CD4-positive, CD25-positive, alpha-beta regulatory T cell (primary cell): ENCODE measurements at regions not wholly inside any gene's neighbourhood (a gene's known extent, or its start where the extent isn't known, plus 50 kb on each side); places are given as distances from the start of the nearest gene placed in this dataset.
"Not testable (repeated sequence)": the region's sequence is repeated elsewhere in the genome, so short reads cannot be mapped to it uniquely, and the experiment has no call there.

Experiments used
- ATAC-seq, 2 donors: fragments of 150-1000 bp; cut with Tn5 transposase; one replicate each; pipeline ENCODE4 v1.10.0; 2021; ENCODE audit warnings: low read depth in 2 of 2, moderate number of reproducible peaks in 2 of 2, moderate library complexity in 1 of 2
- DNase-seq, 3 donors: peaks; one replicate each; pipeline versions ENCODE4 v3.0.0 to v3.0.0-alpha.2; 2012 to 2022; ENCODE audit warnings: mixed read lengths in 1 of 3
- H3K27ac ChIP-seq: one replicate; pipeline ENCODE4 v1.7.0; 2013; ENCODE audit warnings: mild to moderate bottlenecking, low read length; ENCODE audit not compliant: insufficient read depth, poor library complexity, severe bottlenecking
- H3K27me3 ChIP-seq: one replicate; pipeline ENCODE4 v1.7.0; 2013; ENCODE audit warnings: low read length; ENCODE audit not compliant: control insufficient read depth, insufficient read depth
- H3K36me3 ChIP-seq: one replicate; pipeline ENCODE4 v1.7.0; 2013; ENCODE audit warnings: mild to moderate bottlenecking, low read length, moderate library complexity; ENCODE audit not compliant: control insufficient read depth, insufficient read depth
- H3K4me1 ChIP-seq: 2 replicates; pipeline ENCODE4 v1.7.0; 2013; ENCODE audit warnings: mild to moderate bottlenecking, low read length; ENCODE audit not compliant: insufficient read depth, control insufficient read depth, poor library complexity, severe bottlenecking
- H3K4me3 ChIP-seq: one replicate; pipeline ENCODE4 v1.7.0; 2013; ENCODE audit warnings: low read depth, mild to moderate bottlenecking, low read length, moderate library complexity
- H3K9me3 ChIP-seq, 2 experiments: 1 replicate in 1 of 2; 2 replicates in 1 of 2; pipeline ENCODE4 v1.7.0; 2013; ENCODE audit warnings: low read length in 2 of 2, mild to moderate bottlenecking in 1 of 2, moderate library complexity in 1 of 2; ENCODE audit not compliant: control insufficient read depth in 2 of 2
- H3K27ac Mint-ChIP-seq, 3 donors: one replicate each; pipeline ENCODE4 v1.8.0; 2020 to 2022; ENCODE audit warnings: mild to moderate bottlenecking in 3 of 3, mixed read lengths in 3 of 3, moderate library complexity in 2 of 3
- H3K27me3 Mint-ChIP-seq: one replicate; pipeline ENCODE4 v1.8.0; 2022; ENCODE audit warnings: mild to moderate bottlenecking, mixed read lengths
- H3K36me3 Mint-ChIP-seq: one replicate; pipeline ENCODE4 v1.8.0; 2020; ENCODE audit warnings: mixed read lengths
- H3K4me1 Mint-ChIP-seq, 4 donors: one replicate each; pipeline ENCODE4 v1.8.0; 2020 to 2022; ENCODE audit warnings: mixed read lengths in 4 of 4, mild to moderate bottlenecking in 1 of 4
- H3K4me3 Mint-ChIP-seq, 4 donors: one replicate each; pipeline ENCODE4 v1.8.0; 2020 to 2022; ENCODE audit warnings: mild to moderate bottlenecking in 4 of 4, mixed read lengths in 4 of 4, moderate library complexity in 3 of 4
- H3K9me3 Mint-ChIP-seq, 7 donors: one replicate each; pipeline ENCODE4 v1.8.0; 2020 to 2022; ENCODE audit warnings: mixed read lengths in 7 of 7, mild to moderate bottlenecking in 3 of 7, moderate library complexity in 2 of 7

DNA sequence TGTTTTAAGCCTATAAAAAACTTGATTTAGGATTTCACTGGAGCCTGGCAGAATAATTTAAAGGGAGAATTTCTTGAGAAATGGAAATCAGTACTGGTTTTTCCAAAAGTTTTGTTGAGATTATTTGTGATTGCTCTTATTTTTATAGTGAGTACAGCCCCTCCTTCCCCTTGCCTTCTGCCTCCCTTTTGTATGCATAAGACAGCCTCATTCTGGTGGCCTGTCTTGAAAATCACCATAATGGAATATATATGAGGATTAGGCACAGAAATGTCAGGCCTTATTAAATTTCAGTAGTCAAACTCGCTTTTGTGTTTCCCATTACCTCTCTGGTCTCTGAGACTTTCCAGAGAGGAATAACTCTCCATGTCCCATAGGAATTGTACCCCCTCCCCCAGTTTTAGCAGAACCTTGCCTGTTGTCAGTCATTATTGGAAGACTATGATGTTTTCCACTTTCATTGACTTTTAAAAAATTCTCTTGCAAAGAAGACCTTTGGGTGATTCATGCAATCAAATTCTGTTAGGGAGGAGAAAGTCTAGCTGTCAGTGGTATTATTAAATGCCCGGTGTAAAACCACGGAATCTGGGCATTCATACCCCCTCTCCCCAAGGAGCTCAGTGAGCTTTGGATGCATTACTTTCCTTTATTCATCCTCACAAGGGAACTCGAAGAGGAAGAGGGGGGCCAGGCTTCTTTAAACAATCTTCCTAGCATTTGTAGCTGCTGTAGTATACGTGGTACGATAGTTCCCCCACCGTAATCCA is 171.6 kb upstream of the TSC22D2 start:
- Mint-ChIP-seq H3K27ac (no peak overlapping the region), H3K4me1 (no peaks in the 10 kb centered on the region), H3K36me3 (no peaks in the 10 kb centered on the region), H3K4me3 (no peak overlapping the region), H3K27me3 (no peaks in the 10 kb centered on the region), H3K9me3 (no peaks in the 10 kb centered on the region)
- no peaks in the 10 kb centered on the region for H3K27me3 ChIP-seq
- H3K4me1 ChIP-seq = no peaks in the 10 kb centered on the region
- H3K9me3 ChIP-seq = no peaks in the 10 kb centered on the region
- H3K27ac ChIP-seq = no peak overlapping the region
- H3K4me3 ChIP-seq = no peak overlapping the region
- DNase-seq (no peak), ATAC-seq (no peak)
- H3K36me3 ChIP-seq = no peaks in the 10 kb centered on the region

DNA sequence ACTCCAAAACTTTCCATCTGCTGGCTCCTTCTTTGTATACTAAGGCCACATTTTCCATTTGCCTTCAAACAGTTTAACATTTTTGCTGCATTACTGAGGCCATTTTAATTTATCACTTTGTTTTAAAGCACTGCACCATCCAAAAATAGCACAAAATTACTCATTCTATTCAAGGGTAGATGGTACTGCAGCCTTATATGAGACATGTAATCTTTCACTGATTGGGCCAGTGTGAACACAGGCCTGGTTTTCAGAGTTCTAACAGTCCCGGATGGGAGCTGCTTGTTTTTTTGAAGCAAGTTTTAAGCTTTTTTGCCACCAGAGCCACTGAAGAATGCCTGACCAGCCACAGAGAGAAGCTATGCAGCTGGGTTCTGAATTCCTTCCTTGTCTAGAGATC is 172.3 kb upstream of the TSC22D2 start:
- no peak overlapping the region for H3K27ac Mint-ChIP-seq
- no peak overlapping the region for H3K4me3 ChIP-seq
- no peaks in the 10 kb centered on the region for H3K36me3 Mint-ChIP-seq
- no peak overlapping the region for H3K4me3 Mint-ChIP-seq
- no peaks in the 10 kb centered on the region for H3K9me3 ChIP-seq
- no peaks in the 10 kb centered on the region for H3K27me3 Mint-ChIP-seq
- no peak for DNase-seq
- no peak for ATAC-seq
- H3K4me1 ChIP-seq = no peaks in the 10 kb centered on the region
- no peak overlapping the region for H3K27ac ChIP-seq
- H3K9me3 Mint-ChIP-seq = no peaks in the 10 kb centered on the region
- H3K4me1 Mint-ChIP-seq = no peaks in the 10 kb centered on the region
- no peaks in the 10 kb centered on the region for H3K36me3 ChIP-seq
- H3K27me3 ChIP-seq = no peaks in the 10 kb centered on the region

DNA sequence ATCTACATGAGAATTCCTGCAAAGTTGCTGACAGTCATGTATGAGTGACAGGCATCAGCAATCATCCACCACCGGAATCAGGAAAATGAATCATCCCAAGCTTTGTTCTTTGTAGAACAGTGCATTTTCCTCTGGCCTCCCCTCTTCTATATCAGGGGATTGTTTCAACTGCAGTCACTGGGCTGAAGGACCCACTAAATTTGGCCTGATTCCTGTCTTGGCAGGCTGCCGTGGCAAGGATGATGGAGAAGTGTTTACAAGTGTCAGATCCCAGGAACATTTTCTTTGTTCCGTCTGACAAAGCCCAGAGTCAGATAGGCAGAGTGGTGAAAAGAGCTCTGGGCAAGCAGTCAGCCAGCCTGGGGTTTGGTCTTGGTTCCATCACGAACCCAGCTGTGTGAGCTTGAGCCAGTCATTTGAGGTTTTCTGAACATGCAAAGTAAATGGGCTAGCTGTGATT is 175.1 kb upstream of the TSC22D2 start:
- no peak overlapping the region for H3K4me3 Mint-ChIP-seq
- H3K27me3 ChIP-seq = no peaks in the 10 kb centered on the region
- H3K9me3 ChIP-seq = no peaks in the 10 kb centered on the region
- no peaks in the 10 kb centered on the region for H3K4me1 ChIP-seq
- ATAC-seq (no peak), DNase-seq (no peak)
- H3K27ac ChIP-seq = no peak overlapping the region
- H3K36me3 Mint-ChIP-seq = no peaks in the 10 kb centered on the region
- H3K4me3 ChIP-seq = no peak overlapping the region
- no peaks in the 10 kb centered on the region for H3K36me3 ChIP-seq
- H3K27me3 Mint-ChIP-seq = peaks cover 4% of the 10 kb centered on the region
- no peaks in the 10 kb centered on the region for H3K4me1 Mint-ChIP-seq
- H3K9me3 Mint-ChIP-seq = peaks cover 0 to 2% (median 0%) of the 10 kb centered on the region in 7 donors
- H3K27ac Mint-ChIP-seq = no peak overlapping the region

DNA sequence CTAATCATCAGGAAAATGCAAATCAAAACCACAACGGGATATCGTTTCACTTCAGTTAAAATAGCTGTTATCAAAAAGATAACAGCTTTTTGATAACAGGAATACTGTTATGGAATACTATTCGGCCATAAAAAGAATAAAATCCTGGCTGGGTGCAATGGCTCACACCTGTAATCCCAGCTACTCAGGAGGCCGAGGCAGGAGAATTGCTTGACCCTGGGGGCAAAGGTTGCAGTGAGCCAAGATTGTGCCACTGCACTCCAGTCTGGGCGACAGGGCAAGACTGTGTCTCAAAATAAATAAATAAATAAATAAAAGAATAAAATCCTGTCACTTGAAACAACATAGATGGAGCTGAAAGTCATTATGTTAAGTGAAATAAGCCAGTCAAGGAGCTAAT is 178.1 kb upstream of the TSC22D2 start:
- H3K27ac Mint-ChIP-seq = no peak overlapping the region
- no peak for DNase-seq
- Histone ChIP-seq H3K4me3 (no peak overlapping the region), H3K27ac (no peak overlapping the region), H3K36me3 (no peaks in the 10 kb centered on the region), H3K27me3 (no peaks in the 10 kb centered on the region), H3K4me1 (no peaks in the 10 kb centered on the region), H3K9me3 (no peaks in the 10 kb centered on the region)
- no peaks in the 10 kb centered on the region for H3K4me1 Mint-ChIP-seq
- H3K27me3 Mint-ChIP-seq = peaks cover 10% of the 10 kb centered on the region
- H3K4me3 Mint-ChIP-seq = no peak overlapping the region
- peaks cover 0 to 2% (median 0%) of the 10 kb centered on the region in 7 donors for H3K9me3 Mint-ChIP-seq
- no peaks in the 10 kb centered on the region for H3K36me3 Mint-ChIP-seq
- no peak for ATAC-seq

DNA sequence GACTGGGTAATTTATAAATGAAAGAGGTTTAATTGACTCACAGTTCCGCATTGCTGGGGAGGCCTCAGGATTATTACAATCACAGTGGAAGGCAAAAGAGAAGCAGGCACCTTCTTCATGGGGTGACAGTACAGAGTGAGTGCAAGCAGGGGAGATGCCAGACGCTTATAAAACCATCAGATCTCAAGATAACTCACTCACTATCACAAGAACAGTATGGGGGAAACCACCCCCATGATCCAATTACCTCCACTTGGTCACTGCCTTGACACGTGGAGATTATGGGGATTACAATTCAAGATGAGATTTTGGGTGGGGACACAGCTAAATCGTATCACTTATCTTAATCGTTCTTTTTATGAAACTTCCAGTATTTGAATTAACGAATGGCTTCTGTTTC is 179.5 kb upstream of the TSC22D2 start:
- not testable (repeated sequence) for H3K4me1 Mint-ChIP-seq, H3K27ac Mint-ChIP-seq, H3K9me3 Mint-ChIP-seq, H3K9me3 ChIP-seq, H3K27ac ChIP-seq, H3K27me3 ChIP-seq, H3K36me3 ChIP-seq, H3K4me1 ChIP-seq, H3K36me3 Mint-ChIP-seq, H3K4me3 ChIP-seq, ATAC-seq, DNase-seq, H3K4me3 Mint-ChIP-seq
- peaks cover 15% of the 10 kb centered on the region for H3K27me3 Mint-ChIP-seq

DNA sequence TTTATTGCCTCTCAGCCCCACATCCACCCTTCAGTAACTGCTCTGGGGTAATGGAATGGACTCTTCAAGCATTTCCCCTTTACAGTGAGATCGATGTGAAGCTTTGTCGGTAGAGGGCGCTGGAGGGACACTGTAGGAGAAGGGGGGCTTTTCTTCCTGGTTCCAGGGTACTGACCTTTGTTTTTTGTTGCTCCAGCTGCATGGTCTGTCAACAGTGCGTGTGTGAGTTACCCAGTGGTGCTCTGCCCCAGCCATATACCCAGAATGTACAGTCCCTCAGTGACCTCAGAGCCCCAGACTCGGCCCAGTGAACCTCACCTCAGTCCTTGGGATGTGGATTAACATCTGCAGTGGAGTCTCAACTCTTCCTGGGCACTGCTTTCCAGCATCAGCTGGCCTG is 180.3 kb upstream of the TSC22D2 start:
- H3K27ac ChIP-seq = no peak overlapping the region
- no peaks in the 10 kb centered on the region for H3K4me1 ChIP-seq
- peaks cover 3% of the 10 kb centered on the region for H3K27me3 ChIP-seq
- DNase-seq = peak in 1 of 3 donors; percentile 26
- H3K9me3 ChIP-seq = no peaks in the 10 kb centered on the region
- Mint-ChIP-seq H3K4me1 (no peaks in the 10 kb centered on the region), H3K27me3 (peaks cover 17% of the 10 kb centered on the region), H3K9me3 (peaks cover 0 to 2% (median 0%) of the 10 kb centered on the region in 7 donors), H3K27ac (no peak overlapping the region), H3K4me3 (no peak overlapping the region), H3K36me3 (no peaks in the 10 kb centered on the region)
- no peak overlapping the region for H3K4me3 ChIP-seq
- no peaks in the 10 kb centered on the region for H3K36me3 ChIP-seq
- no peak for ATAC-seq

DNA sequence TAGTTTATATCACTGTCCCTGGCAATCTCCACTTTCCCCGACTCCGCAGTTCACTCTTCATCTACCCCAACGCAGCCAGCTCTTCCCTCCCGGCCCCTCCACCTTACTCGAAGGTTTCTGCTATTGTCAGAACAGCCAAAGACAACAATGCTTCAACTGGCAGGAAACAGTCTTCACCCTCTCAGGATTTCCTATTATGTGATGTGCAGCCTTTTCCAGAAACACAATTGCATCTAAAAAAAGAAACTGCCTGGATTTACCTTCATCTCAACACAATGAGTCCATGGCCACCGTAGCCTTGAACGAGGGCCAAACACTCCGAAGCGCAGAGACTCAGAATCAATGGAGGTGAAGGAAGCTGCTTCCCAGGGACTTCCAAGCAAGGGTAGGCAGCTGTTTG is 182.1 kb upstream of the TSC22D2 start:
- Mint-ChIP-seq H3K27me3 (peaks cover 25% of the 10 kb centered on the region), H3K36me3 (no peaks in the 10 kb centered on the region), H3K27ac (no peak overlapping the region), H3K4me3 (no peak overlapping the region), H3K9me3 (peaks cover 0 to 4% (median 0%) of the 10 kb centered on the region in 7 donors), H3K4me1 (peaks cover 0 to 4% (median under 1%) of the 10 kb centered on the region in 4 donors)
- H3K9me3 ChIP-seq = no peaks in the 10 kb centered on the region
- H3K27ac ChIP-seq = no peak overlapping the region
- DNase-seq (no peak), ATAC-seq (no peak)
- H3K4me1 ChIP-seq = peaks cover 4% of the 10 kb centered on the region
- H3K4me3 ChIP-seq = no peak overlapping the region
- H3K36me3 ChIP-seq = no peaks in the 10 kb centered on the region
- peaks cover 7% of the 10 kb centered on the region for H3K27me3 ChIP-seq

DNA sequence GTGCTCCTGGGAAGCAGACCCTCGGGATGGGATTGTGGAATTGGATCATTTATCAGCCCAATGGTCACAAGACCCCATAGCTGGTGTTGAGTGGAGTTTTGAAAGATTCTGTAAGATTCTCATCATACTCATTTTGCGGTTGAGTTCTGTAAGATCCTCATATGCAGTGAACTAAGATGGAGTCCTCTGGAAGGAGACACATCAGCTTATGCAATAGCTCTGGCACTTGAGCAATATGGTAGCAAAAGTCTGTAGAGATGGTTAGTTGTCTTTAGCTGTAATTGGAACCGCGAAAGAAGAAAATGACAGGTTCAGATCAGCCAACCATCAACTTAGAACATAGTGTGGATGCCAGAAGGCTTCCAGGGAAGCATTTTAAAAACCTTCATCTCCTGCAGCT is 184.5 kb upstream of the TSC22D2 start:
- ATAC-seq = no peak
- Mint-ChIP-seq H3K4me1 (peaks cover 0 to 4% (median under 1%) of the 10 kb centered on the region in 4 donors), H3K27me3 (peaks cover 32% of the 10 kb centered on the region)

More for the DNA sequence above, 184.5 kb upstream of the TSC22D2 start:
- H3K27ac ChIP-seq = no peak overlapping the region
- DNase-seq = no peak
- H3K4me3 ChIP-seq = no peak overlapping the region
- peaks cover 4% of the 10 kb centered on the region for H3K4me1 ChIP-seq
- Mint-ChIP-seq H3K36me3 (no peaks in the 10 kb centered on the region), H3K9me3 (peaks cover 0 to 4% (median 0%) of the 10 kb centered on the region in 7 donors), H3K27ac (no peak overlapping the region), H3K4me3 (no peak overlapping the region)
- H3K9me3 ChIP-seq = no peaks in the 10 kb centered on the region
- no peaks in the 10 kb centered on the region for H3K36me3 ChIP-seq
- peaks cover 8% of the 10 kb centered on the region for H3K27me3 ChIP-seq
